ENCODE measurements at regions not wholly inside any gene's neighbourhood (a gene's known extent, or its start where the extent isn't known, plus 50 kb on each side); places are given as distances from the start of the nearest gene placed in this dataset.

GRCh38 chr1:170247751-170248521 is 102.2 kb downstream of the NTMT2 start:
- Histone ChIP-seq H3K9me3 (no peaks in the 10 kb centered on the region), H3K4me1 (no peaks in the 10 kb centered on the region), H3K36me3 (no peaks in the 10 kb centered on the region), H3K27me3 (no peaks in the 10 kb centered on the region), H3K27ac (no peak overlapping the region), H3K4me3 (no peak overlapping the region)
- DNase-seq (ENCODE audit: low spot score) = no peak
- TF ChIP-seq CTCF (IDR thresholded peaks at IDR 0.05) = no peak

- Histone ChIP-seq H3K4me3 (no peak overlapping the region), H3K4me1 (no peaks in the 10 kb centered on the region), H3K27me3 (no peaks in the 10 kb centered on the region), H3K36me3 (no peaks in the 10 kb centered on the region), H3K9me3 (no peaks in the 10 kb centered on the region), H3K27ac (no peak overlapping the region)
- no peak for DNase-seq (ENCODE audit: low spot score)
- TF ChIP-seq CTCF (IDR thresholded peaks at IDR 0.05) = no peak
Observed at GRCh38 chr1:170250531-170251276, 104.9 kb downstream of the NTMT2 start.

GRCh38 chr1:170252851-170253579 is 107.3 kb downstream of the NTMT2 start:
- no peaks in the 10 kb centered on the region for H3K27me3 ChIP-seq
- DNase-seq (ENCODE audit: low spot score) = no peak

GRCh38 chr1:170254371-170254770 is 108.6 kb downstream of the NTMT2 start:
- TF ChIP-seq CTCF (IDR thresholded peaks at IDR 0.05) = no peak
- Histone ChIP-seq H3K4me3 (no peak overlapping the region), H3K36me3 (no peaks in the 10 kb centered on the region), H3K27me3 (no peaks in the 10 kb centered on the region), H3K27ac (no peak overlapping the region), H3K9me3 (no peaks in the 10 kb centered on the region), H3K4me1 (no peaks in the 10 kb centered on the region)
- no peak for DNase-seq (ENCODE audit: low spot score)

More at GRCh38 chr1:170252851-170253579, 107.3 kb downstream of the NTMT2 start:
- H3K27ac ChIP-seq = no peak overlapping the region
- H3K4me3 ChIP-seq = no peak overlapping the region
- no peaks in the 10 kb centered on the region for H3K36me3 ChIP-seq
- H3K4me1 ChIP-seq = no peaks in the 10 kb centered on the region
- H3K9me3 ChIP-seq = no peaks in the 10 kb centered on the region
- no peak for TF ChIP-seq CTCF (IDR thresholded peaks at IDR 0.05)

- Histone ChIP-seq H3K27ac (no peak overlapping the region), H3K36me3 (no peaks in the 10 kb centered on the region)
Observed at GRCh38 chr1:170261669-170262068, 115.9 kb downstream of the NTMT2 start.

More at GRCh38 chr1:170261669-170262068, 115.9 kb downstream of the NTMT2 start:
- H3K9me3 ChIP-seq = no peaks in the 10 kb centered on the region
- H3K4me3 ChIP-seq = no peak overlapping the region
- DNase-seq (ENCODE audit: low spot score) = no peak
- no peak for TF ChIP-seq CTCF (IDR thresholded peaks at IDR 0.05)
- H3K27me3 ChIP-seq = no peaks in the 10 kb centered on the region
- no peaks in the 10 kb centered on the region for H3K4me1 ChIP-seq
